GM11168 (cell line): ENCODE measurements at regions not wholly inside any gene's neighbourhood (a gene's known extent, or its start where the extent isn't known, plus 50 kb on each side); places are given as distances from the start of the nearest gene placed in this dataset.
"Not testable (repeated sequence)": the region's sequence is repeated elsewhere in the genome, so short reads cannot be mapped to it uniquely, and the experiment has no call there.

ENCODE experiments used
- in situ Hi-C: fragments of 300-500 bp; cut with MboI; formaldehyde crosslinking; loops from one replicate; pipeline ENCODE4 v1.12.0; 2022; ENCODE audit warnings: low sequenced_read_pairs; ENCODE audit not compliant: unreplicated experiment

DNA sequence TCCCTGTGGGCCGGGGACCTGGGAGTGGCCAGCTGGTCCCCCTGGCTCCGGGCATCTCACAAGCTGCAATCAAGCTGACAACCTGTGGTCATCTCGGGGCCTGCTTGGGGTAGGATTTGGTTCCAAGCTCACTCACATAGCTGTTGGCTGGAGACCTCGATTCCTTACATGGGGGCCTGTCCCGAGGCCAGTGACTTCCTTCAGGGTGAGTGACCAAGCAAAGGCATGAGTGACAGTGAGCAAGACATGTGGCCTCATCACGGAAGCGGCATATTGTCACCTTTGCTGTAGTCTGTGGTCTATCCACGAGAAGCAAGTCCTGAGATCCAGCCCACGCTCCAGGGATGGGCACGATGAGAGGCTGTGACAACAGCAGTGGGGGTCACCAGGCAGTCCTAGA, 131.4 kb upstream of the ID2 start:
- in situ Hi-C loops, result no loop called here

DNA sequence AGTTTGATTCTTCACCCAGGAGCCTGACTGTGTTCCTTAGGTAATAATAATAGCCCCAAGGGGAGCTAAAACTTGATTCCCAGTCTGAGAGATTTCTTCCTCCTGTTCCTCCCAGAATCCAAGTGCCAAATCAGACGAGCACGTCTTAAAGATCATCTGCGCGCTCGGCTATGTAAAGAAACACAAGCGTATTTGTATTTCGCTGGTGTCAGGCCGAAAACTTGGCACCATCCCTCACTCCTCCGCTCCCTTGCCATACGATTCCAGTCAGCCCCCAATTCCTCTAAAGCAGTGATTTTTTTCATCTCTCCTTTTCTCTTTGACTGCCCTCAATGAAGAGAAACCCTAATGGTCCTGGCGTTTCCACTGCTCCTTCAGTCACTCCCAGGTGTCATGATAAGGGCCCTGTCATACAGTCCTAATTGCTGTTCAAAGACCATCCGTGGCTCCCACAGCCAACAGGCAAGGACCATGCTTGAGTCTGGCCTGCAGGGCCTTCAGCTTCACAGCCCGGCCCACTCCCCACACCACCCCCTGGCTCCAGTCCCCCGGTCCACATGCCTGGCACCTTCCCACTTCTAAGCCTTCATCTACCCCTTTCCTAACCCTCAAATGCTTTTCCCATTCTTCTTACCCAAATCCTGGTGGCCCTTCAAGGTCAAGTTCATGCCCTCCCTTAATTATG, 130.8 kb upstream of the ID2 start:
- in situ Hi-C loops, result no loop called here

DNA sequence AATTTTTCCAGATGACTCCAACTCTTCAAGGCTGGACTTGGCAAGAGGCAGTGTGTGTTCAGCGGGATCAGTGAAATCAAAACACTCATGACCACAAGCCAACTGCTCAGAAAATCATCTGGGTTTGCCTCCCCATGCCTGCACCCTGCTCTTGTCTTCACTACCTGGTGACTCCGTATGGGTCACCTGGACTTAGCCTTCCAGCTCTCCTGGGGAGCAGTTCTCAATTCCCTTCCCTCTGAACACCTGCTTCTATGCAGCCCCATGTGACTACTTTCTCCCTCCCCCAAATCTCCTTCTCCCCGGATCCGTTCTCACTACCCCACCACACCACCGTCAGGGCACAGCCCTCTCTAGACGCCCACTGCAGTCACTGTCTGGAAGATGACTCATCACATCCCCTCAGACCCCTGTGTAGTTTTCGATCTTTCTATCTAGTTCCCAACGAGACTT, 130.2 kb upstream of the ID2 start:
- in situ Hi-C loops, result no loop called here

DNA sequence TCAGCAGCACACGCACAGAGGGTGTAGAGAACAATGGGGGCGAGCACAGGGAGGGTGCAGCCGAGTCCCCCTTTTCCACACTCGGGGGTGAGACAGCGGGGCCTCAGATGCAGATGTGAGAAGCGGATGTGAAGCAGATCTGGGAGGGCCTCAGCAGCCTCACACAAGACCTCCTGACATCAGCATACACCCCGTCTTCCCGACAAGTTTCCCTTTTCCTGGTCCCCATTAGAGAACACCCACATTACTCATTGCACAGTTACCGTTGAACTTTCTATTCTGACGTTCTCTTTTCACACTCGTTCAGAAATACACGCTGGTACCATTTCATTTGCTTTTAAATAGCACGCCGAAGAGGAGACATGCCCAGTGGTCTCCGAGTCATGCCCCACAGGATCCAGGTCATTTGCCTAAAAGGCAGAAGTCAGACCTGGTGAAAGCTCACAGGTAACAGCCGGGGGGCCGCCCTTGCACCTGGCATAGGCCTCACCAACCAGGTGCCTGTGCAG, 129.5 kb upstream of the ID2 start:
- in situ Hi-C loops, result no loop called here

DNA sequence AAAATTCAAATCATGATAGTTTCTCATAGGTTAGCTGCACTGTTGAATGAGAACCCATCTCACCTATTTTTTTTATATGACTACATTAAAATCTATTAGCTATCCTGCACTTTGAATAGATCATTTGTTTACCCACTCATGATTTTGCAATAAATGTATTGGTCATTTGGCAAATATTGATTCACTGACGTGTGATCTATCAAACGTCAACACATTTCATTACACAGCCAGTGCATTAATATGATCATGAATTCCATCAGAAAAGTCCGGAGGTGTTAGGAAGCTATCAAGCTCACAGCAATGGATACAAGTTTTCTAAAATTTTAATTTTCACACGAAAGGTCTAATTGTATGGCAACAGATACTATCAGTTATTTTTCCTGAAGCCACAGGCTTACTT, 128.2 kb upstream of the ID2 start:
- in situ Hi-C loops, result no loop called here

- in situ Hi-C loops, result no loop called here
These were observed 127.5 kb upstream of the ID2 start for GRCh38 chr2:8554296-8554806.

- in situ Hi-C loops, result no loop called here
These were observed 126.3 kb upstream of the ID2 start for GRCh38 chr2:8555543-8555942.

- in situ Hi-C loops, result no loop called here
These were observed 123.8 kb upstream of the ID2 start for GRCh38 chr2:8558096-8558495.

- in situ Hi-C loops, result no loop called here
These were observed 122.9 kb upstream of the ID2 start for GRCh38 chr2:8558956-8559355.

DNA sequence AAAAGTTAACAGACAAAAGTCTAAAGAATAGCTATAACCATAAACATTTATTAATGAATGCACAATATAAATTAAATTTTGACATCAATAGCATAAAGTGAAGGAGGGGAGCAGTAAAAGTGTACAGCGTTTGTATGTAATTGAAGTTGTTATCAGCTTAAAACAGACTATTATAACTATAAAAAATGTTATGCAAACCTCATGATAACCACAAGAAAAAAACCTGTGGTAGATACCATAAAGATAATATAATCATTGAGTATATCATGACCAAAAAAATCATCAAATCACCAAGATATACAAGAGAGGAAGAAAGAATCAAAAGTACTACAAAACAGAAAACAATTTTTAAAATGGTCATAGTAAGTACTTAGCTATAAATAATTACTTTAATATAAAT, 122.1 kb upstream of the ID2 start:
- in situ Hi-C loops, result no loop called here

DNA sequence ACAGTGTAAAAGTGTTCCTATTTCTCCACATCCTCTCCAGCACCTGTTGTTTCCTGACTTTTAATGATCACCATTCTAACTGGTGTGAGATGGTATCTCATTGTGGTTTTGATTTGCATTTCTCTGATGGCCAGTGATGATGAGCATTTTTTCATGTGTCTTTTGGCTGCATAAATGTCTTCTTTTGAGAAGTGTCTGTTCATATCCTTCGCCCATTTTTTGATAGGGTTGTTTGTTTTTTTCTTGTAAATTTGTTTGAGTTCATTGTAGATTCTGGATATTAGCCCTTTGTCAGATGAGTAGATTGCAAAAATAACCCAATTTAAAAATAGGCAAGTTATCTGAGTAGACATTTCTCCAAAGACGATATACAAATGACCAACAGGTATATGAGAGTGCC, 120.2 kb upstream of the ID2 start:
- in situ Hi-C loops, result not testable (repeated sequence)

- in situ Hi-C loops, result no loop called here
These were observed 117.9 kb upstream of the ID2 start for GRCh38 chr2:8563814-8564474.

GRCh38 chr2:8564475-8564874, 117.4 kb upstream of the ID2 start:
- in situ Hi-C loops, result no loop called here

- in situ Hi-C loops, result no loop called here
These were observed 116.3 kb upstream of the ID2 start for GRCh38 chr2:8565399-8566154.

DNA sequence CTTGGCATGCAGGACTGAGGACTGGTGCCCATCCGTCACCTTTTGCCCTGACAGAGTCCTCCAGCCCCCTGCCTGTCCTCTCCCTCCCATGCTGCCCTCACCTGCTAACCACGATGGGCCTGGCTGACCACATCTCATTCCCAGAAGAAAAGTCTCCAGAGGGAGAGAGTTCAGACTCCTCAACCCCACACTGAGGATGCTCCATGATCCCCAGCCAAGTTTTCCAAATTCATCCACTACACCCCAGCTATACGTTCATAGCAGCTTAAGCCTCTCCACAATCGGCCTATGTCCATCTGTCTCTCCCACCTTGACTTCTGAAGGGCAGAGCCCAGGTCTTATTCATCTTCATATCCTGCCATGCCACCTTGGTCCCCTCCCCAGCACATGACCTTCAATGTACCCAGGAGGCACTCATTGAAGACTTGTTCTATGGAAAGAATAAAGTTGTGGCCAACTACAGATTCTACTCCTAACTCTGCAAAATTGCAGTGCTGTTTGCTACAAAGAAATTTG, 115.6 kb upstream of the ID2 start:
- in situ Hi-C loops, result no loop called here

DNA sequence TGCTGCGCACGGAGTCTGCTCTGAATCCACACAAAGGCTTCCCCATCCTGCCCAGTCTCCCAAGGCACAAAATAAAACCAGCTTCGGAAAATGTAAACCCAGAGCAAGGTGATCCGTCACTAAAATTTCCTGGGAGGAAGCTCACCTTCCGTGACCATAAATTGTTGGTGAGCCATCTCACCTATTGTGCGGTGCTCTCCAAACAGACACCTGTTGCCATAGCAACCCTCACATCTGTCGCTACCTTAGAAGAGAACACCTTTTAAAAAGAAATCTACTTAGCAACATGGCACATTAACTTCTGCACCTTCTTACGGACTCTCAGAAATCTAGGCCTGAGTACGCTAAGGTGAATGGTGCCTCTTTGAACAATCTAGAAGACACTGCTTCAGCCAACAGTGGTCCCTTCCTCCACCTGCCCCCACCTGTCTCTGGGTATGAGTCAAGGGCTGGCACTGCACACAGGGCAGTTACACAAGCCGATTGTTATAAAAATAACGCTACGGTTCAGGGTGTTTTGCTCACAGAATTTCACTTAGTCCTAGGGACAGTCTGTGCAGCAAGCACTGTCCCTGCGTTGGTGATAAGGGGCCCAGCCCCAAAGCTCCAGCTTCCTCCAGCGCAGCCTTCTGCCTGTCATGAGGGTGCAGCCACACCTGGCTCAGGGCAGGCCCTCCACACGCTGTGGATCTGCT, 114.9 kb upstream of the ID2 start:
- in situ Hi-C loops, result no loop called here

- in situ Hi-C loops, result no loop called here
These were observed 114.2 kb upstream of the ID2 start for GRCh38 chr2:8567469-8568260.

- in situ Hi-C loops, result no loop called here
These were observed 113.1 kb upstream of the ID2 start for GRCh38 chr2:8568543-8569302.
